GM21526 (cell line): ENCODE measurements at regions not wholly inside any gene's neighbourhood (a gene's known extent, or its start where the extent isn't known, plus 50 kb on each side); places are given as distances from the start of the nearest gene placed in this dataset.

Source experiments
- ATAC-seq: cut with Tn5 transposase; IDR thresholded peaks from one replicate; pipeline ENCODE4 v1.9.1; 2021; ENCODE audit warnings: moderate library complexity; ENCODE audit not compliant: unreplicated experiment, low FRiP score

DNA sequence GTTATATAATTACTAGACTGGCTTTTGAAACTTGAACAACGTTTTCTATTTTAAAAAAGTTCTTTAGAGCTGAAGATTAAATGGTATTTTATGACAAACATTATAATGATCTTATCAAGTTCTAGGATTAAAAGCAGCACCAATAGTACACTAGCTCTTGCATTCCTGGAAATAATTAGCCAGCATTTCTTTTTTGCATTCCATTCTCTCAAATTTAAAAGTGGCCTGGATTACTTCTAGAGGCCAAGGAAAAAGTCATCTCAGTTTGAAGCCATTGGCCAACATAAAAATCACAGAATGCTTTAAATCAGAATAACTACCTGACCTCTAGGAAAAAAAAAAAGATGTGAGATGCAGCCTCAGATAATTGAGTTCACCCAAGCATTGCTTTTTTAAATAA lies 1326.4 kb upstream of the SORCS1 start:
- ATAC-seq, result no peak

DNA sequence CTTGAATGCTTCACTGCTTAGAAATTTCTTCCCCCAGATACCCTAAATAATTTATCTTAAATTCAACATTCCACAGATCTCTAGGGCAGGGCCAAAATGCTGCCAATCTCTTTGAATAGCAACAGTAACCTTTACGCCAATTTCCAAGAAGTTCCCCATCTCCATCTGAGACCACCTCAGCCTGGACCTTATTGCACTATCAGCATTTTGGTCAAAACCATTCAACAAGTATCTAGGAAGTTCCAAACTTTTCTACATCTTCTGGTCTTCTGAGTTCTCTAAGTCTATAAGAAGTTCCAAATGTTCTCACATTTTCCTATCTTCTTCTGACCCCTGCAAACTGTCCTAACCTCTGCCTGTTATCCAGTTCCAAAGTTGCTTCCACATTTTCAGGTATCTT lies 1306.9 kb upstream of the SORCS1 start:
- ATAC-seq, result no peak

DNA sequence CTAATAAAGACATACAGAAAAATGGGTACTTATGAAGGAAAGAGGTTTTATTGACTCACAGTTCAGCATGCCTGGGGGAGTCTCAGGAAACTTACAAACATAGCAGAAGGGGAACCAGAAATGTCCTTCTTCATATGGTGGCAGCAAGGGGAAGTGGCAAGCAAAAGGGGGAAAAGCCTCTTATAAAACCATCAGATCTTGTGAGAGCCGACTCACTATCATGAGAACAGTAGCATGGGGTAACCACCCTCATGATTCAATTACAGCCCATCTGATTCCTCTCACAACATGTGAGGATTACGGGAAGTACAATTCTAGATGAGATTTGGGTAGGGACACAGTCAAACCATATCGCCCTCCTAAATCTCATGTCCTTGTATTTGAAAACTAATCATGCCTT lies 1305.4 kb upstream of the SORCS1 start:
- ATAC-seq, result no peak

DNA sequence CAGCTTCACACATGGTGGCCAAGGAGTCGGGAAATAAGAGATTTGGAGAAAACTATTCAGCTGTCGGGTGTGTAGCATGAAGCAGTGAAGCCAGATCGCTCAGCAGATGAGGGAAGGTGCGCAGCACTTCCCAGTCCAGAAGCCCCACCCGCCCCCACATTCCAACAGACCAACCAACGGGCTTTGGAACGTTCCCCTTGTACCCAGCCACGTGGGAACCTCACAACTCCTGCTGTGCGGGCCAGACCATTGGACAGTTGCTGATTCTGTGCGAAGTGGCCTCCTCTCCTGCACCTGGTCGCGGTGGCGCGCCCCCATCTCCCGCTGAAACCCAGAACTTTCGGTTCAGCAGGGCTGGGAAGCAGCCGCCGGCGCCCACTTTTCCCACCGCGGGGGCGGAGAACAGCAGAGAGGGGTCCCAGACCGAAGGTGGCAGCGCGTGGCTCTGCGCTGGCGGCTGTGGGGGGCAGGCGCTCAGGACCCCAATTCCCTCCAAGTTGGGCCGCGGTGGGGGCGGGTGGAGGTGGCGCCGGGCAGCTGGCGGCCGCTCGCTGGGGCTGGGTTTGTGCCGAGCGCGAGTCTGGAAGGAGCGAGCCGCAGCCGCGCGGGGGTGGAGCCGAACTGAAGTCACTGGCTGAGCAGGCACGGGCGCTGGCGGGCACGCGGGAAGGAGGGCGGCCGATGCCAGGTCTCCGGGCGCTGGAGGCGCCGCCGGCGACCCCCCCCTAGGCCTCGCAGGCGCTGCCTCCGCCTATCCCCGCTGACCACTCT lies 1301.5 kb upstream of the SORCS1 start:
- no peak for ATAC-seq

DNA sequence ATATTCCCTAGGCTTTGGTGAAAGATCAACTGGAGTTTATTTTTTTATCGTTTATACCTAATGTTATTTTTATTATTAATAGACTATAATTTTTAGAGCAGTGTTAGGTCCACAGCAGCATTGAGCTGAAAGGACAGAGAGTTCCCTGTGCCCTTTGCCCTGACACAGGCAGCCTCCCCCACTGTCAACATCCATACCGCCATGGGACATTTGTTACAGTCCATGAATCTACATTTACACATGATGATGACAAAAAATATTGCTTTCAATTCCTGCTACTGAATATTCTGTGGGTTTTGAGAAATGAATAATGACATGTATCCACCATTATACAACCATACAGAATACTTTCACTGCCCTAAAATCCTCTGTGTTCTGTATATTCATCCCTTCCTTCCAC lies 1297.5 kb upstream of the SORCS1 start:
- ATAC-seq, result no peak

DNA sequence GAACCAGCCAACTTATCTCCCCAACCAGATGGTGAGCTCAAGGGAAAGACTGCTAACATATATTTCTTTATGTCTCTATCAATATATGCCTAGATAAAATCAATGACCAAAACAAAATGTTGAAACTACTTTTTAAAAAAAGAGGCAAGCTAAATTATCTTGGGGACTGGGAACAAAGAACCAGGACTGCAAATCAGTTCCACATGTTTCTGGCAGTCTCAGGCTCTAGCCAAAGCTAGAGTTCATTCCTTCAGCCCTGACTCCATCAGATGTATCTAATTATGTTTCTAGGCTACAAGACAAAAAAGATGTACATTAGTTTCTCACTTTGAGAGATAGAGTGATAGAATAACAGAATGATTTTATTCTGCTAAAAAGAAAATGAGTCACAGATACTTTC lies 1290.3 kb upstream of the SORCS1 start:
- ATAC-seq, result no peak

DNA sequence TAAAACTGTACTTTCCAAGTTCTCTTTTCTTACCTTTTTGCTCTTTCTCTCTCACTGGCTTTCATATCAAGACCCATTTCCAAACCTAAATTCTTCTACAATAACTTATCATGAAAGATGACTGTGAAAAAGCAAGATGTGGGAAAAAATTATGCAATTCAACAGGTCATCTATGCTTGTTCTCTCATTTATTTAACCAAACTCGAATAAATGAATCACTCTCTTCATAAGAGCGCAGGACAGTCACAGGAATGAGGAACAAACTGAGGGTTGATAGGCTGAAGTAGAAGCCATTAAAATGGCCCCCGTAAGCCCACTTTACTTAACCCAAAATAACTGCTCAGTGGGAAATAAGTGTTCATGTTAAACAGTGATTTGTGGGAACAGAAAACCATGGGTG lies 1289.7 kb upstream of the SORCS1 start:
- ATAC-seq, result no peak

DNA sequence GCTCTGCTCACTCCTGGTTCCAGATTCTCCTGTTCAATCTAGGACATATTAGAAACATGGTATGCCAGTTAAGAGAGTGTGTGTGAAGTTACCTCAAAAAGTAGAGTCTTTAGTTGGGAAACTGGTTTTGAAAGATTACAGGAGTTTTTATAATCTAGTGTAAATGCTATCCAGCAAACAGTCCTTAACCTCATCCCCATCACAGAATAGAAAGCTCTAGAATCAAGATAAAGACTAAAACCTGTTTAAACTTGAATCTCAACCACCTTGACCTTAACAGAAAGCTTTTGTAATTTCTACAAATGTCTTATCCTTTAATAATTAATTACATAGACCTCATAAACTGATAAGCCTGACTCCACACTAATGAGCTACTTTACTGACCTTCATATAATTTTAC lies 1288.7 kb upstream of the SORCS1 start:
- no peak for ATAC-seq

DNA sequence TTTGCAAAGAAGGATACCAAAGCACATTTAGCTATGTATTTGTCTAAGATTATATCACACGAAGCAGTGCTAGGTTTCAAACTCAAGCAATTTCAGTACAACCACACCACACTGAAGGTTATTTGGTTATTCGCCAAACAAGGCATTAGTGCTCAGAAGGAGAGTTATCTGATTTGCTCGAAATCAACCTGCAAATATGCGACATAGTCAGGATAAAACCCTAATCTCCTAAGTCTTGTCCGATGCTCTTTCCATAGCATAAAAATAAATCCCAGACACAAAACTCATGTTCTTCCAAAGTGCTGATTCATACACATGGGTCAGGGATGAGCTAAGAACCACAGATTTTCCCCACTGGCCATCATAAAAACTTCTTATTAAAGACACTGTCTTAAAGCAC lies 1288.0 kb upstream of the SORCS1 start:
- no peak for ATAC-seq

DNA sequence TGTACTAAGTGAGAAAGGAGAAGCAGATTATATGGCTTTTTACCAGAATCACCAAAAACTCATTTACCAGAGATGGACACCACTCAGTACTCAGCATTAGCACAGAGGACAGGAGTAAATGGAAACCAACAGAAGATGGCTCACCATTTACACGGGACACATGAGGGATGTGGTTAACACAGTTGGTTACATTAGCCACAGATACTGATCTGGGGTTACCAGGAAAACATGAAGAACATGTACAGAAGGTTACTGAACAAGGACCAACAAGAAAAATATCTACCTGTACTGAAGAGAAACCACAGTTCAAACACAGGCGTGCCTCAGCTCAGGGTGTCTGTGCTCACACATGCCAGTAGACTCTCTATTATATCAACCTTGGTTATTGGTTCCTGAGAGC lies 1285.8 kb upstream of the SORCS1 start:
- no peak for ATAC-seq

DNA sequence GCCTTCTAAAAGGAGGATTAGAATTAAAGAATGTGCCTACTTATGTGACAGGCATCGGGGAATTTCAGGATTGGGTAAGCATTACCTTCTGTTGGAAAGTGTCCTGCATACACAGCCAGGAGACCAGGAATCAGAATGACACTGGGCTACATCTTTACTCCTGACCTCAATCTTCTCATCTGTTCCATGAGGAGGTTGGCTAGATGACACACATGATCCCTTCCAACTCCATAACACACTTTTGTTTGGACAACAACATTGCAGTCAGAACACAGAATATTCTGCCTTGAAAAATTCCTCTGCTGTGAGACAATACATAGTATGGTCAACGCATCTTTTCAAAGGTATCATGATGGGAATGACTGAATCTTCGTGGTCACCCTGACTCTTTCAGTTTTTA lies 1281.2 kb upstream of the SORCS1 start:
- ATAC-seq, result no peak

DNA sequence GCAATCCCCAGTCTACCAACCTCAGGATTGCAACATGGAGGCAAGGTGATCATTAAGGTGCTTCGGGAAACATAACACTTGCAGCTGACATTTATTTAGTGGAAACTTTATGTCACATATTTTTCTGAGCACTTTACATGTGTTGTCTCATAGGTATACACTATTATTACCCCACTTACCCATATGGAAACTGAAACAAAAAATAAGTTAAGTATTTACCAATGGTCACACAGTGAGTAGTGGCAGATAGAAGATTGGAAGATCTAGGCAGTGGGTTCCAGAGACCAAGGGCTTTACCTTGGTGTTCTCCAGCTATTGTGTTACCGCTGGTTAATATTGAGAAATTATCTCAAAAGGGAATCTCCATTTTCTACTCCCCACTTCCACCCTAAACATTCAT lies 1279.1 kb upstream of the SORCS1 start:
- ATAC-seq, result no peak

DNA sequence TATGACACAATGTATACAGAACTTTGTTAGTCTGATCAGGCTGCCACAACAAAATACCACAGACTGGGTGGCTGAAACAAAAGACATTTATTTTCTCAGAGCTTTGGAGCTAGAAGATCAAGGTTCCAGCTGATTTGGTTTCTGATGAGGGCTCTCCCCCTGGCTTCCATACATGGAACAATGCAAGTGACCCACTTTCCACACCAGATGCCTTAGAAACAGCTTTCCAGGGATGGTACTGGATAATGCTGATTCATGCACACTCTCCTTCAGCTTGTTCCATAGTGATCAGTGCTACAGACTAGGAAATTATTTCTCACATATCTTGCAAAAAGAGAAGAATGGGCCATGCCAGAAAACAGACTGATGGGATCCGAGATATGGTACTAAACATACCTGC lies 1274.9 kb upstream of the SORCS1 start:
- ATAC-seq, result no peak

DNA sequence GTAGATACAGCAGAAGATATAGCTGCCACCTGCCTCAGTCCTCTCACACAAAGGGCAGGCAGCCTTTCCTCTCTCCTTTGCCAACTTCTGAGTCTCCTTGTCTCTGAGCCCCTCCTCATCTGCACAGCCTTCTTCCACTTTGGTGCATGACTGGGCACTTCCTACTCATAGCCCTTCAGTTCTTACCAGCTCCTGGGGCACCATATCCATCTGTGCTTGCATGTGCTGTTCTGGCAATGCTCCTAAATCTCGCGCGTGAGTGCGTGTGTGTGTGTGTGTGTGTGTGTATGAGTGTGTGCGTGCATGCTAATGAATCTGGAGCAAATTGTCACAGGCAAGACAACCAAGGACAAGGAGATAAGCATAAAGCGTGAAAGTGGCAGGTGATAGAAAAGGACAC lies 1271.6 kb upstream of the SORCS1 start:
- no peak for ATAC-seq

DNA sequence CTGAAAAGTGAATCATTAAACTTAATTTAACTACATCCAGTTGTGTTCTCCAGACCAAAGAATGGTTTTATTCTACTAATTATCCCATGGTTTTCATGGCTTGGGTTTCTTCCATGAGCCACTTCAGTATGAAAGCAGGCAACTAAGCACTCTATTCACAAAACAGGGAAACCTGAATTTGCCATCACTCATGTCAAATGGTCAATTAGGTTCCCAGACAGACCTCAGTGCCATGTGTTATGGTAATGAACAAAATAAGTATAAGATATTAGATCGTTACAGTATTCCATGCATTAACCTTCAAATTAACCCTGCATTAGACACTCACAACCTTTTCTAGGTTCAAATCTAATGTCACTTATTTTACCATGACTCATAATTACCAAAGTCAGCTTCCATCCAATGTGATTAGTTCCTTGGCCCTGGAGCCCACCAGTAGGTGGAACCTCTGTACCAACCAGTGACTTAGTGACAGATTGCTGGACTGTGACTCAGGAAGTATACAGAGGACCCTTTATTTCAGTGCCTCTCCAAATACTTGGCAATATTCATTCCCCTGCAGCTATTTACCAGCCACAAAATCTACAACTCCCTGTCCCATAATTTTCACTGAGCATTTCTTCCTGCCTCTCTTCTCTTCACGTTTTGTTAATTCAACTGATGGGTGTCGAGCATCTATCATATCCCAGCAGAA lies 1270.2 kb upstream of the SORCS1 start:
- ATAC-seq, result no peak

DNA sequence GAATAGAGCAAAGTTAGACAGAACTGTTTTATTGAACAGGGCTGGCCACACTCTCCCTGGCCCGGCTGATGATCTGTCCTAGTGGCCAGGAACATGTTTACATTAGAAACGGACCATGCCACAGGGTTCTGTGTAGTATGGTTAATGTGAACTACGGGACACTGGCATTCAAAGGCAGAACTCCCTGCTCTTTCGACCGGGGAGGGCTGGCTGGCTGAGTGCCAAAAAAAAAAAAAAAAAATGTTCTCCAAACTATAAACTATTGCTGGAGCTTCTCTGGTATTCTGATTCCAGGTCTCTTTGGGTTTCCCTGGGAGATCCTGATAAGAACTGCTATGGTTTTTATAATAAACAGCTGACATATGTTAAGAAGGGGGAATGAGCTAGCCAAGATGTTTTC lies 1262.6 kb upstream of the SORCS1 start:
- no peak for ATAC-seq

DNA sequence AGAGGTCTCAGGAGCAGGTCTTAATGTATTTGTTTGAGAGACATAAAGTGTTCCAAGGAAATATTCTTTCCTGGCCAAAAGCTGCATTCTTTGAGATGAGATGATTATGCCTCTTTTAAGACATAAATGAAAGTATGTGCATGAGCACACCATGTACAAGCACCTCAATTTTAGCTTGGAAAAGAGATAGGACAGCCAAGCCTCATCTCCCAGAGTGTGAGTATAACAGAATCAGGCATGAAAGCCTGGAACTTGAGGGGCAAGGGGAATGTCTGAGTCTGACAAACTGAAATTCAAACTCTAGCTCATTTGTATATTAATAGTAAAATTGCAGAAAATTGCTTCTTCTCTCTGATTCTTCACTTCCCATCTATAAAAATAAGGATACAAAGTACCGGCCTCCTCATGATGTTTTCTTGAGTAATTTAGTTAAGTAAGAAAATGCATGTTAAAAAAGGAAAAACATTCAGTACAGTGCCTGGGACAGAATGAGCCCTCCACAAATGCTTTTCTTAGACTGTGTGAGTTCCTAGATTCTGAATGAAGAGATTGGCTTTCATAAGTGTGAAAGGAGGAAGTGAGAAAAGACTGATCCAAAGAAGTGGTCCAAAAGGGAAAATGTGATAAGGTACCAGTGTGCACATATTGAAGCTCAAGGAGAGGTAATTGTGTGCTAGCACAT lies 1260.9 kb upstream of the SORCS1 start:
- ATAC-seq, result no peak

DNA sequence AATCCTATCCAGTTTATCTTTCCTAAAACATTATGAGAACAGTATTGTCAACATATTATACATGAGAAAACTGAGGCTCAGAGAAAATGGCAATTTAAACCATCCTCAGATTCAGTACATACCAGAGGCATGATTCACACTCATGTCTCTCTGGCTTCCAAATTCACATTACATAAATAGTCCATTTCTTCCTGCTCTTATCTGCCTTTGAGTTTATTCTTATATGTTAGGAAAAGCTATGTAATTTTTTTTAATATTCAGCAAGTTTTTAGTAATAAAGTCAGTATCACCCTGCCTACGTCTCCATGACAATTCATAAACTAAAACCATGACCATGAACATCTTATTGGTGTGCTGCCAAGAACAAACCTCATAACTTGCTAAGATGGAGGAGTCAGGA lies 1260.2 kb upstream of the SORCS1 start:
- no peak for ATAC-seq

DNA sequence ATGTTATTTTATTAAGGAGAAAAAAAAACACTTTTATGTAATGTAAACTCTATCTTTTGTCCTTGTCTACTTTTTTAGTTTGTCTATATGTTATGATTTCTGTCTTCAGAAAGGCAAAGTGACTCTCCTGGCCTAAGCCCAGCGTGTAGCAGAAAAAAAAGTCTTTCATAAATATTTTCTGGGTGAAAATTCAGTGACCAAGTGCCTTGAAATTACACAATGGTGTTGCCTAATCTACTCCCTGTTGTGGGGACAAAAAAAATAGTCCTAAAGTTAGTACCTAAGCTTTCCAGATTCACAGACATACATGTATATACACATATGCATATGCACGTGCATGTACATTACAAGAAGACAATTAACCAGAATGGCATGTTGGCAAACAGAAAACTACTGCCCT lies 1257.8 kb upstream of the SORCS1 start:
- no peak for ATAC-seq

DNA sequence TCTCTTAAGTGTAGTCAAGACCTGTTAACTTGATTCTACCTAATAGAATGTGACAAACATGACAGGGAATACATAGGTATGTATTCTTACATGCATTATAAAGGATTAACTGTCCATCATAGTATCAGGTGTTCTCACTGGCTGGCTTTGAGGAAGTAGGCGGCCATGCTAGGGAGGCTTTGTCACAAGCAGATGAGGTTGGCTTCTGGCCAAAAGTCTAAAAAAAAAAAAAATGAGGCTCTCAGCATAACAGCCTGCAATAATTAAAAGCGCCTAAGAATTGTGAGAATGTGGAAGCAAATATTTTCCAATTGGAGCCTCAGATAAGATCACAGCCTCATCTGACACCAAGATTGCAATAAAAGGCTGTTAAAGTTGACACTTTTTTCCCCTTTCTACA lies 1256.8 kb upstream of the SORCS1 start:
- ATAC-seq, result no peak

DNA sequence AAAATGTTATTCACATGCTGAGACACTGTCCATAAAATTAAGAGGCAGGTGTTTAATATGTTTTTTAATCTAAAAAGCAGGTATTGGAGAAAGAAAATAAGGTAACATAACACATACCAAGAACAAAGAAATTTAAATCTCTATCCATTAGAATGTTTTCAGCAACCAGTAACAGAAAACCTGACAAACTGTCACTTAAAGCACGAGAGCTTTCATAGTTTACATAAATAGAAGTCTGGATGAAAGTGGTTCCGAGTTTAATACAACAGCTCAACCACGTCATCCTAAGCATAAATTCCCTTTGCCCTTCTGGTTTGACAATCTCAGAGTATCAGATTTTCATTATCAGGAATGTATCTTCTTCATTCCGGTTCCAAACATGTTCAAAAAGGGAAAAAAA lies 1249.4 kb upstream of the SORCS1 start:
- no peak for ATAC-seq

DNA sequence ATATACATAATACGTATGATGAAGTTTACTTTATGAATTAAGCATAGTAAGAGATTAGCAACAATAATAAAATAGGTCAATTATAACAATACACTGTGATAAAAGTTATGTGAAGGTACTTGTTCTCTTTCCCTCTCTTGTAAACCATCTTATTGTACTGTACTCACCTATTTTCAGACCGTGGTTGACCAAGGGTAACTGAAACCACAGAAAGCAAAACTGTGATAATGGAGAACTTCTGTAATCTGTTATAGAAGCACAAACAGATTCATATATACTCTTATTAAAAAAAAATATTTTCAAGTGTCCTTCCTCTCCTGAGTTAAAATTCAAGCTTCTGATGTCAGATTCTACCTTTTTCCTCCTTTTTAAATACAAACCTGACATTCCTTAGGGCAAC lies 1247.8 kb upstream of the SORCS1 start:
- no peak for ATAC-seq
